NCI-H345 treated with DMSO at 0.1 percent for 48 hours (cell line): ENCODE measurements at regions not wholly inside any gene's neighbourhood (a gene's known extent, or its start where the extent isn't known, plus 50 kb on each side); places are given as distances from the start of the nearest gene placed in this dataset.
A peak's percentile ranks its signal among the peaks of the same experiment; 100 is the strongest.
"Not testable (repeated sequence)": the region's sequence is repeated elsewhere in the genome, so short reads cannot be mapped to it uniquely, and the experiment has no call there.

ENCODE experiments used
- DNase-seq: peaks from one replicate; lab custom pipeline; 2025; ENCODE audit not compliant: unreplicated experiment; lab: John Stamatoyannopoulos, UW

GRCh38 chr1:184820956-184821355, 66.3 kb upstream of the EDEM3 start:
- DNase-seq, result no peak

- DNase-seq, result no peak
These were observed 65.6 kb upstream of the EDEM3 start for GRCh38 chr1:184820218-184820750.

GRCh38 chr1:184818646-184819045, 64.0 kb upstream of the EDEM3 start:
- no peak for DNase-seq

- not testable (repeated sequence) for DNase-seq
These were observed 62.3 kb upstream of the EDEM3 start for GRCh38 chr1:184817003-184817402.

- no peak for DNase-seq
These were observed 59.0 kb upstream of the EDEM3 start for GRCh38 chr1:184813528-184814089.

GRCh38 chr1:184811439-184812111, 56.9 kb upstream of the EDEM3 start:
- no peak for DNase-seq

GRCh38 chr1:184810735-184811343, 56.2 kb upstream of the EDEM3 start:
- DNase-seq, result no peak

- no peak for DNase-seq
These were observed 51.7 kb upstream of the EDEM3 start for GRCh38 chr1:184806296-184806721.

GRCh38 chr1:184805667-184806295, 51.1 kb upstream of the EDEM3 start:
- peak; percentile 60 for DNase-seq
